Peyer's patch (tissue), 4 donors: ENCODE measurements at regions not wholly inside any gene's neighbourhood (a gene's known extent, or its start where the extent isn't known, plus 50 kb on each side); places are given as distances from the start of the nearest gene placed in this dataset.

Source experiments
- CTCF ChIP-seq, 6 experiments: fragments of 450-650 bp in 4 of 6; fragments of 200-600 bp in 2 of 6; sonication (generic) in 1 of 6; IDR thresholded peaks; one replicate each; pipeline ENCODE4 v1.5.1; 2017 to 2019; ENCODE audit warnings: antibody characterized with exemption in 6 of 6, mild to moderate bottlenecking in 3 of 6, moderate library complexity in 1 of 6
- POLR2A ChIP-seq, 2 donors: fragments of 450-650 bp; IDR thresholded peaks; one replicate each; pipeline ENCODE4 v1.5.1; 2017; ENCODE audit warnings: antibody characterized with exemption in 2 of 2, mild to moderate bottlenecking in 2 of 2, moderate library complexity in 2 of 2

DNA sequence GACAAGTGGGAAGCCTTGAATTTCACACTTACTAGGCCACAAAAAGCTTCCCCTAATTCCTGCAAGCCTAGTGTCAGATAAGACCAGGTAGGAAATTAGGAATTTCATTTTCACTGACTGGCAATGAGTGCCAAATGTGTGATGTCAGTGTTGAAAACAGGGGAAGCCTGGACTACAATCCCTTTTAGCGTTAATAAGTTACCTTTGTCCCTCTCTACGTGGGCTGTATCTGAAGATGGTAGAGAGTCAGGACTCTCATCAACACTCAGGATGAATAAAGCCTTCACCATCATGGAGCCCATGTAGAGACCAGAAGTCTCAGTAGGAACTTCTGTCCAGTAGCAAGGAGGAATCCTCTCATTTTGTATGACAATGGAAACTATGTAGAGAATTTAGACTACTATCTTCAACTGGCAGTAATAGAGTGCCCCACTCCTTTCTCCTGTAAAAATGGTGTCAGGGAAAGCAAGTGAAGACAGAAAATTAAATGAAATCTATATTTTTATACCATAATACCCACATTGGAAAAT is 324.1 kb upstream of the KLHL1 start:
- TF ChIP-seq CTCF (IDR thresholded peaks at IDR 0.05), result no peak
- no peak for TF ChIP-seq POLR2A (IDR thresholded peaks at IDR 0.05)
